ENCODE measurements at regions not wholly inside any gene's neighbourhood (a gene's known extent, or its start where the extent isn't known, plus 50 kb on each side); places are given as distances from the start of the nearest gene placed in this dataset.
"Not testable (repeated sequence)": the region's sequence is repeated elsewhere in the genome, so short reads cannot be mapped to it uniquely, and the experiment has no call there.

DNA sequence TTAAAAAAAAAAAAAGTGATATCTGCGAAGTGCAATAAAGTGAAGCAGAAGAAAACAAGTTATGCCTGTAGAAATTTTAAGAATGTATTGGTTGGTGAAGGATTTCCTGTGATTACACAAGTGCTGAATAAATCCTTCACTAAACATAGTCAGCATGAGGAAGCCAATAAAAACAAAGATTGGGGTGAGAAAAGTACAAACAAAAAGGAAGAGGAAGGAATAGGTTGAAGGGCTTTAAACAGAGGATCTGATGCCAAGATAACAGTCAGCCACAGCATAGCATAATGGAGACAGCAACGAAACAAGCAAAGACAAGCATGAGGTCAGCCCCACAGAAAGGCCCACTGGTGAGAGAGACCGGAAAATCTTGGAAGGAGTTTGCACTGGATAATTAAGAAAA, 372.2 kb downstream of the ADAM29 start:
- no peak for DNase-seq

DNA sequence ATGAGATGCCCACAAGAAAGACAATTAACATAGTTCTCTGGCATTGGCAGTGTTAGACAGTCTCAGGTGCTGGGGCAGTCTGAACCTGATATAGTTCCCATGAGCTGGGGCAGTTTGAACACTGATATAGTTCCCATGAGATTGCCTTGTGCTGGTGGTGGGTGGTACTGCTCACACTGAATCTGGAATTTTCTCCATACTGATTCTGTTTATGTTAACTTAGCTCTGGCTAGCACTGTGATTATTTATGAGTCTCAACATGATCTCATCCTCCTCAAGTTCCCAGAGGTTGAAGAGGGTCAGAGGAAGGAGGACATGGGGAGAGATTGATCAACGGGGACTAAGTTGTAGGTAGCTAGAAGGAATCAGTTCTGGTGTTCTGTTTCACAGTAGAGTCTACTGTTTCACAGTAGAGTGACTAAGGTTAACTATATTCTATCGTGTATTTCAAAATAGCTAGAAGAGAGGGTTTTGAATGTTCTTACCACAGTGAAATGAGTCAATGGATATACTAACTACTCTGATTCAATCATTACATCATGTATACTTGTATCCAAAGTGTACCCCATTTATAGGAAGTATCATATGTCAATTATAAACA, 379.9 kb downstream of the ADAM29 start:
- no peak for DNase-seq

DNA sequence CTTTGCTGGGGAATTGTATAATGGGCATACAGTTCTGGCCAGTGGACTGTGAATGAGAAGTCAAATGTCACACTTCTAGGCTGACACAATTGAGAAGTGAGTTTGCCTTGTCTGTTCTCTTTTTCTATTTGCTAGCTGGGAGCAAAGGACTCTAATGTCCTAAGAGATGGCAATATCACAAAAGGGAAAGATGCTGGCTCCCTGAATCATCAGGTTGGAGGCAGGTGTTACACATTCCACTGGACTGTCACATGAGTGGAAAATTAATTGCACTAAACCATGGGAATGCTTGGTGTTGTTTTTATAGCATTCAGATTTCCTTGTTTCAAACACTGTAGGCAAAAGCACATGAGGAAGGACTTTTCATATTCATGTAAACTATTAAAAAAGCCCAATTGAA, 388.3 kb downstream of the ADAM29 start:
- DNase-seq: no peak

DNA sequence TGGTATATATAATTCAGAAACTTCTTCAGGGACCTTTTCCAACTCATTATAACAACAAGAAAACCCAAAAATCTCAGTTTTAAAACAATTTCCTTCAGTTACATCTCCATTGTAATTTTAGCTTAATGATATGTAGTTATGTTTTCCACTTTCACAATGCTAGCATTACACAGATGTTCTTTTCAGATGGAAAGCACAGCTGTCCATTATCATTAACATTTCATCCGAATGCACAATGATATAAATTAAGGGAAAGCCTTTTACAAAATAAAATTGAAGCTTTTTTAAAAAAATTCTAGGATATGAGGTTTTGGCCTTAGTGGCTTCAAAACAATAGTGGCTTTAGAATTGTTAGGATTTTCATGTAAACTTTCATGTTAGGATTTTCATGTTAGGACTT, 389.2 kb downstream of the ADAM29 start:
- no peak for DNase-seq

DNA sequence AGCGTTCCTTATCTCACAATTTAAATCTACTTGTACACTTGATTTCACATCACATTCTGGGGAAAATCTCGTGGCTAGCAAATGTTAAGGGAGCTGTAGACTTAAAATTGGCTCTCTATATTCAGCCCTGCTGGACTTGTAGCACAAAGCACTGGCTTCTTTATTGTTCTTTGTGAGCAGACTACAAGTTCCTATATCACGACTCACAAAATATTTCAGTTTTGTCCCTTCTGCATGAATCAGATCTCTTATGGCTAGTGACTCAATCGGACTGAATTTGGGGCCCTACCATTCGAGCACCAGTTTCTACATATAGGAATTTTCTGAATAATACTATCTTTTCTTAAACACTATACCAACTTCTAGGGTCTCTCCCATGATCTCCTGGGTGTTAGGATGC, 390.1 kb downstream of the ADAM29 start:
- DNase-seq: no peak

DNA sequence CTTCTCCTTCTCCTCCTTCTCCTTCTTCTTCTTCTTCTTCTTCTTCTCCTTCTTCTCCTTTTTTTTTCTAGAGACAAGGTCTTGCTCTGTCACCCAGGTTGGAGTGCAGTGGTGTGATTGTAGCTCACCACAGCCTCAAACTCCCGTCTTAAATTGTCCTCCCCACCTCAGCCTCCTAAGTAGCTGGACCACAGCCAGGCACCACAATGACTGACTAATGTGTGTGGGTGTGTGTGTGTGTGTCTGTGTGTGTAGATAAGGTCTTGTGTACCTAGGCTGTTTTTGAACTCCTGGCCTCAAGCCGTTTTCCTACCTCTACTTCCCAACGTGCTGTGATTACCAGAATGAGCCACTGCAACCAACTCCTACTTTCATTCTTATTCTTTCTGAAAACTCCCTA, 390.9 kb downstream of the ADAM29 start:
- DNase-seq: no peak

DNA sequence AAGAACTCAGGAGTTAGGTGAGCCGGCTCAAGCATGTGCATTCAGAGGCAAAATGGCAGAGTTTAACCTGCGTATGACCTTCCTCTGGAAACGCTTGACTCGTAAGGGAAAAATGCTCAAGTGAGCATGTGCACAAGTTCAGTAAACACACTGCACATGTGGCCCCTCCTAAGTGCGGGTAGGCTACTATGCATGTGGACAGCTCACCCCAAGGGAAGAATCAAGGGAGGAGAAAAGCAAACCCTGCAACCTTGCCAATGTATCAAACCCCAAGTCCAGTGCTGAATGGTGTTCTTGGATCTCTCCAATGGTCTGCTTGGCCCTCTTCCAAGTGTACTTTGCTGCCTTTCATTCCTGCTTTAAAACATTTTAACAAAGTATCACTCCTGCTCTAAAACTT, 407.1 kb downstream of the ADAM29 start:
- DNase-seq: no peak

DNA sequence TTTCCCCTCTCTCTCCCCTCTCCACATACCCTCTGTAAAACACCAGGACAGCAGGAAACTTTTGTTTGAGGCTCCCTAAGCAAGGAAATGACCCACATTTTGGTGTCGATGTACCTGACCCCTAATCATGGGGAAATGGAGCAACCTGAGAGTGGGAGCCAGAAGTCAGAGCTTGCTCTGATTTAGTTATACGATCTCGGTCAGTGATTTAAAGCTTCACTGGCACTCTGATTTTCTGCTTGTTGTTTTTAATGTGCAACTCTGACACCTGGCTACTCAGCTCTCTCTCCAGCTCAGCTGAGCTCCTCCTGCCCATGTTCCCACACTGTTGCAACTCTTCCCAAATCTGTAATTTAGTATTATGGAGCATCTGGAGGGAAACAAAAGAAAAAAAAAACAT, 408.6 kb downstream of the ADAM29 start:
- DNase-seq: no peak

DNA sequence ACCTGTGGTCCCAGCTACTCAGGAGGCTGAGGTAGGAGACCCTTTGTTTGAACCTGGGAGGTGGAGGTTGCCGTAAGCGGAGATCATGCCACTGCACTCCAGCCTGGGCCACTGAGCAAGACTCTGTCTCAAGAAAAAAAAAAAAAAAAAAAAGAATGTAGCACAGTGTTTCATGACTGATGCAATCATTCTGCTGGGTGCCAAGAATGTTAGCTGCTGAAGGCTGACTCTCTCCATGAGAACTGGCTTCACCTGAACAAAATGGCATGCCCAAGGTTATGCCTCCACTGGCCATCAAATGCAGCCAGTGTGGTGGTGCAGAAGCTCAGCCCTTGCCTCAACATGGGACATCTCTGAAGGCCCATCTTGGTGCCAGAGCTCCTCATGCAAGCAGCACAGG, 412.1 kb downstream of the ADAM29 start:
- DNase-seq: no peak

DNA sequence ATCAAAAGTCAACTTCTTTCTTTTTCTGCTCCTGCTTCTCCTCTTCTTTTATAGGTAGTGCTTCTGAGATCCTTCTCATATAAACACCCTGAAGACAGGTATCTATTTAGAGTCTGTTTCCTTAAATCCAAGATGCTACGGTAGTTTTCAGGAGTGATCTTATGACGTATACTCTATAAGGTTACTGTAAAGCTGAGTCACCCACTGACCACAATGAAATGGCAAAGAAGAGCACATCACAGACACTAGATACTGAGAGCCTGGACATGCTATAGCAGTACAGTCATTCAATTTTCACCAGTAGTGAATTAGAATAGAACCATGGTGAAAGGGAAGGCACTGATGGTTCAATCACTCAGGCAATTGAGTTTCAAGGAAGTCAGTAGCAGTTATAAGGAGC, 412.5 kb downstream of the ADAM29 start:
- no peak for DNase-seq

DNA sequence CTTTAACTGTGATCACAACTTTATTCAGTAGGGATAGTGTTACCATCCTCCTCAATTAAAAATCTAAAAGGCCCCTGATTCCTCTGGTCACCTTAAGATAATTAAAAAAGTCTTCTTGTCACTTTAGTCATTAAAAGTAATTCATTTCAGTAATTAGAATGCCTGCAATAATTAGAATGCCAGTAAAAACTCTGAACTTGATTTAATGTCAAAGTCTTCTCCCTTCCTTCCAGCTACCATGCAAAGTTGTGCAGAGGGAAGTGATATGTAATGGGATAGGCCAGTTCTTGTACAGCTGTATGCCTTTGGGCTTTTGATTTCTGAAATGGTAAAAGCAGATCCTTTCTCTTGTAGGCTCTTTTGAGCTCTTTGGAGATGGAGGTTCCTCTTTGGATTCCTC, 417.2 kb downstream of the ADAM29 start:
- no peak for DNase-seq

DNA sequence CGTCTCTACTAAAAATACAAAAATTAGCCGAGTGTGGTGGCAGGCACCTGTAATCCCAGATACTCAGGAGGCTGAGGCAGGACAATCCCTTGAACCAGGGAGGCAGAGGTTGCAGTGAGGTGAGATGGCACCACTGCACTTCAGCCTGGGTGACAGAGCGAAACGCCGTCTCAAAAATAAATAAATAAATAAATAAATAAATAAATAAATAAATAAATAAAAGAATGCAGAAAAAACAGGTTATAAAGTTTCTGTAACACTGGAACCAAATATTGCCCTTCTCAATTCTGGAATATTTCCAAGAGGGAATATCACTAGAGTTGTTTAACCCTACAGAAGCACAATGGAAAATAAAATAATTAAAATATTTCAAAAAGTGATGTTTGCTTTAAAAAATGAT, 418.4 kb downstream of the ADAM29 start:
- not testable (repeated sequence) for DNase-seq

DNA sequence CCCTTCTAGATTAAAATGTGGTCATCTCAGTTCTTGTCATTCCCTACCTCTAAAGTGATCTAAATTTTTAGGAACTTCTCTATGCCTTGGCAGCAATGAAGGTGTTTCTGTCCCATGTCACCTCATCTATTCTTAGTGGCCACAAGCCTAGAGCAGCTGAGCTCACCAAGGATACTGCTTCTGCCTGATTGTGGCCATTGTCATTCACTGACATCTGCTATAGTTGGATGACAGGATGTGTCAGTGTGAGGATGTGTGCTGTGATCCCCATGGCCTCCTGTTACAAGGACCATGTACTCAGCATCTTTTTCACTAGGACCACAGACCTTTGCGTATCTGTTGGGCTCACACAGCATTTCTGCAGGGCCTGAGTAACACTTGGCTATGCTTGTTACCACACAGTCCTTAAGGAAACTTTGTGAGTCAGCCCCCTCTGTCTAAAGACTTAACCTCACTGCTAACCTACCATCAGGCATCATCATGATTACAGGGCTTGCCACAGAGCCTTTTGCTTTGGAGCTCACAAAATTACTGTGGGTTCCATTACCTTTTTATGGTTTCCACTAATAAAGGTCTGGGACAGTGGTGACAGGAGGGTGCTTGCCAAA, 421.0 kb downstream of the ADAM29 start:
- DNase-seq: no peak

DNA sequence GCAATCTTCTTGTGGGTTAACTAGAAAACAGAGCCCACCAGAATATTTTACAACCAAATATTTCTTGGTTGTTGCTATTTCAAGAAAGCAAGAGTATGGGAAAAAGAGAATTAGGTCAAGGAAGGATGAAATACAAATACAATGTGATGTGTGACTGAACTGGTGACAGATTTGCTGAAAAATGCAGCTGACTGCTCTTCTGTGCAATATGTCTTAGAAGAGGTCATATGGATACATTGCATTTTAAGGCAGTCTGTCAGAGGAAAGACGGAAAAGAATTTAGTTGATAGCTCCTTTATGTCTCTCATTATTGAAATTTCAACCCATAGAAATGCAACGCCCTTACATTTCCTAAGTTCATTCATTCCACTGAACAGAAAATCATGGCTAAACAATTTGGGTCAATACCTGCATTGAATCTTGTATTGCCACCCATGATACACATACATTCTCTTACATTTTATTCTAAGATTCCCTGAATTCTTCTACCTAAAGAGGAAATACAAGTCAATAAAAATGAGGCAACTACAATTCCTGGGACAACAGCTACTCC, 423.1 kb downstream of the ADAM29 start:
- no peak for DNase-seq

DNA sequence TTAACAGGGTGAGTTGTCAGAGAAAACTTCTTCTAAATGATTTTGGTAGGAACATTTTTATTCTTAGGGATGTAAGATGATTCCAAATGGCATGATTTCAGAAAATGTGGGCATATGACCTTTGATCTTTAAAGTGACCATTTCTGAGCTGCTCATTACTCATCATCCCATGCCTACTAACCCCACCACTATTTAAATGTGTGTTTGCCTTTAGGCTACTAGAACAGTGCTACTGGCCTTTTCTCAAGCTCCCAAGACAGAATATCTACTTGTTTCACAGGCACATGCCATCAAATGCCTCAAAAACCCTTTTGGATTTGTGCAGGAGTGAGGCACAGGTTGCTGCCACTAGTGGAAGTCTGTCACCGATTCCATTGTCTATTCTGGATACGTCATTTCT, 428.2 kb downstream of the ADAM29 start:
- no peak for DNase-seq

DNA sequence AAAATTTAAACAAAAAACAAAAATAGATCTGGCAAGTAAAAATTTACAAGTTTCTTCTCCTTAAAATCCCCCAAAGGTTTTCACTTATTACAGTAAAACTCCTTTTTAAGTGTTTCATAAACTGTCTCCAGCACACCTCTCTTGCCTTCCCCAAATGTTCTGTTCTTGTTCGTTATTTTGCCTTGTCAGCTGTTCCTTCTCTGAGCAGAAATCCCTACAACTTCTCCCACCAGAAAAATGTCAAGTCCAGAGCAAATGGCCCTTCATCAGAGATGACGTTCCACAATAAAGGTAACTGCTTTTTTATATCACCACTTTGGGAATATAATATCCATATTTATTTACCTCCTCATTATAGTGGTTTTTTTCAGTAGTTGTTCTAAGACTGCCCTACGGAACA, 432.1 kb downstream of the ADAM29 start:
- DNase-seq: no peak

DNA sequence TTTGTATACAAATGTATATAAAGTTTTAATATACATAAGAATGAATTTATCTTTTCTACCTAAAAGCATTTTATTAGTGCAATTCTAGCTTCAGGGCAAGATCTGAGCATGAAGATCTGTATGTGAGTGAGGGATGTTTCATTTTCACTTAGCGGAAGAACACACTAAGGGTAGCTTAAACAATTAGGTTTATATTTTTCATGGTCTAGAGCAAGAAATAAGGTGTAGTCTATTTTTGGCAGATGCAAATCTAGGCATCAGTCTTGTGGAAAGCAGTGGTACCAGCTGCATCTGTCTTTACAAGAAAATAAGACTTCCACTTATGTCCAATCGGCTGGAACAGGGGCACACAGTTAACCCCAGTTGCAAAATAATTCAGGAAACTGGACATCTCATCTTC, 433.3 kb downstream of the ADAM29 start:
- DNase-seq: no peak

DNA sequence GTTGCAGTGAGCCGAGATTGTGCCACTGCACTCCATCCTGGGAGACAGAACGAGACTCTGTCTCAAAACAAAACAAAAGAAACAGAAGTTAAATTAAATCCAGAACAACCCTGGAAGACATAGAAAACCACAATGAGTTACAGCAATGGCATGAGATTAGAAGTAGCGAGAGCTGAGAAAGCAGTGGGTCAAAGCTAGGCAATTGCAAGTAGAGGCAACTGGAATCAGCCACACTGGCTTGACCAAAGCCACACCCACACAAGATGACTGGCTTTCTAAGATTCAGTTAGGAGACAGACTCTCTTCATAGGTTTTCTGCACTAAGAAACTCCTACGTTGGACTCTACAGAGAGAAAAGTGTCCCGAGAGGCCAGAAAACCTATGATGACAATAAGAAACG, 443.0 kb downstream of the GPM6A start:
- DNase-seq: no peak

DNA sequence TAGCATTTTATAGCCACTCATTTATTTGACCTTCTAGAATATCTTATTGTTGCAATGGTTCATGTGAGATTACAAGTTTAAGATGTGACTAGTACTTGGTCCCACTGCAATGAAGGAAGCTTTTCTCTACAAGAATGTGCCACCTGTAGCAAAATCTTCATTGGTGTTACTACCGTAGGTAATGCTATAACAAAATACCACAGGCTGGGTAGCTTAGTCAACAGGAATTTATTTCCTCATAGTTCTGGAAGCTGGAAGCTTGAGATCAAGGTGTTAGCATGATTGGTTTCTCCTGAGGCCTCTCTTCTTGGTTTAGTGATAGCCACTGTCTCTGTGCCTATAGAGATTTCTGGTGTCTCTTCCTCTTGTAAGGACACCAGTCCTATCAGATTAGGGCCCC, 441.0 kb downstream of the GPM6A start:
- no peak for DNase-seq

DNA sequence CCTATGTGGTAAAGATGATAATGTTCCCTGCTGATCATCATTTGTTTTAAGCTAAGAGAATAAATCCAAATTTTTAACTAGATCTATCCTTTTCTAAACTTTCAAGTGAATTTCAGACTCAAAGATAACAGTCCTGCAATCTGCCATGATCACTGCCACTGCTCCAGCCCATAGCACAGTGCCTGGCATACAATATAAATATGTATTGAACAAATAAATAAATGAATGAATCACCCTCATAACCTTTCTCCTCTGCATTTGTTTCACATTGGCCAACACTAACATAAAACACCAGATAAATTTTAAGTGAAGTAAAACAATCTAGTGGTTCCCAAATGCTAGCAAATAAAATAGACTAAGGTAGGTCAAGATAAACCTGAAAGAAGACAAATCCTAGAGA, 439.0 kb downstream of the GPM6A start:
- DNase-seq: no peak

DNA sequence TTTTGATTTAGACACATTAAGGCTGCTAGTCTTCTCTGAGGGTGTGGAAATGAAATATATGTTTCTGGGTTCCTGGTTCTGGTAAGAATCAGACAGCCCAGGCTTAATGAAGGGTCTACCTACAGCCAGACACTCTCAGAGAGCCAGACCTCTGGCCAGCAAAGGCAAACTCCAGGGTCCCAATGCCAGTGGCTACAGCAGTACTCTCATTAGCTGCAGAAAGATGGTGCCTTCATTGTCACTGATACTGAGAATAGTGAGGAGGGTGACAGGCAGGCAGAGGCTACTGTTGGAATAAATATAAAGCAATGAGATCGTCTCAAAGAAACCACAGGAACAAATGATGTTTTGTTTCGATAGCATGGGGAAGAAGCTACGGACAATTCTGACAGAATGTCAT, 437.6 kb downstream of the GPM6A start:
- DNase-seq: no peak

DNA sequence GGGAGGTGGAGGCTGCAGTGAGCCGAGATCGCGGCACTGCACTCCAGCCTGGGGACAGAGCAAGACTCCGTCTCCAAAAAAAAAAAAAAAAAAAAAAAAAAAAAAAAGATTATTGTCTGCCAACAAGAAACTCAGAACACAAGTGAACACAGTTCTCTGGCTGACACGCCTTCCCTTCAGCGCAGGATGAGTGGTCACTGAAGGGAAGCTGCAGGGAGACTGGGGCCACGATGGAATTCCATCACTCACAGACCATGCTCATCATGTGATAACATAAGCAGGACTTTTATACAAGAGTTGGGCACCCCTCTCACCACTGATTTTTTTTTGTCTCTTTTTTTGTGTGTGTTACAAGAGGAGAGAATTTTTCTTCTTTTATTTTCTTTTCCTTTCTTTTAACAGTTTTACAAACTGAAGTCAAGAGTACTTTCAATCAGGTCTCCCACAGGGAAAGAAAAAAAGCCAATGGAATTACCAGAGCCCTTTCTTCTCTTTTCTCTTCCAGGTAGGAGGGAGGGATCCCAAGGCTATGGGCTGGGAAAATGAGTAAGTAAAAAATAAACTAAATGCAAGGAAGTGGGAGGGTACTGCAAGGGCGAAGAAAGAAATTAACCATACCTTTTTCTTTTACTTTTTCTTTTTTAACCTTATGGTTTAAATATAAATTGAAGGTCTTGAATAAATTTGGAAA, 435.6 kb downstream of the GPM6A start:
- no peak for DNase-seq

DNA sequence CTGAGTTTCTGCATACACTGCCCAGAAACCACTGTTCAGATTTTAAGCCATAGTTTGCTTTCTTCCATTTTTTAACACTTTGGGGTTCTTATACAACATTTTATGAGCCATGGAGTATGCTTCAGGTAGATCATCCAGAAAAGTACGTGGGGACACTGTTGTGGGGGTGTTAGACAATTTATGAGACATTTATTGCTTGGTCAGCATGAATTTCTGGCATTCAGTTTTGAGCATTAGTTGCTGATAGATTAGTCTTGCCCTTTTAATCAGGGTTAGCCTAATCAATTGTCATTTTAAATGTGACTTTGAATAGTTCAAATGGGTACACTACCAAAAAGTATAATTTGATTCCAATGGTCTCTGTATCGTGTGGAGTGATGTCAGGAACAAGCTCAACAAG, 434.9 kb downstream of the GPM6A start:
- DNase-seq: no peak

DNA sequence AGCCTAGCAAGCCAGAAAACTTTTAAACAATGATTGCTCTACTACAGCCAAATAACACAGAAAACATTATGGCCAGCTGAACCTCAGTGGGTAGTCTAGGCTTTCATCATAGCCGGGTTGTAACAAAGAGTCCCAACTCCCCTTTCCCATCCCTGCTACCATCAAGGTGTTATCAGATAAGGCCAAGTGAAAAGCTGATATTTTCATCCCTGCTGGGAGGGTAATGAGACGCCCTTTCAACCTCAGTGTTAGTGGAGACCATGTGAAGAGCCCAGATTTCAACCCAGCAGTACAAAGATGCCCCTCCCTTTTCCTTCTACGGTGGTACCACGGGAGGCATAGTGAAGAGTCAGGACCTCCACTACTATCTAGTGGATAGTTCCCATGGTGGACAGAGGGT, 433.7 kb downstream of the GPM6A start:
- no peak for DNase-seq

Measured in dermis blood vessel endothelial cell (primary cell).